ENCODE measurements at regions not wholly inside any gene's neighbourhood (a gene's known extent, or its start where the extent isn't known, plus 50 kb on each side); places are given as distances from the start of the nearest gene placed in this dataset.
"Not testable (repeated sequence)": the region's sequence is repeated elsewhere in the genome, so short reads cannot be mapped to it uniquely, and the experiment has no call there.

- H3K4me3 Mint-ChIP-seq; H3K36me3 Mint-ChIP-seq; DNase-seq (ENCODE audit: low spot score in 2 of 2); ATAC-seq (ENCODE audit: low read depth); H3K9me3 Mint-ChIP-seq; H3K27me3 Mint-ChIP-seq: not testable (repeated sequence)
- H3K4me1 Mint-ChIP-seq, result peaks cover 34% of the 10 kb centered on the region
- H3K27ac Mint-ChIP-seq, result peak overlapping the region; percentile 64
Observed at GRCh38 chr20:30287459-30287858, 970.0 kb upstream of the DEFB115 start.

DNA sequence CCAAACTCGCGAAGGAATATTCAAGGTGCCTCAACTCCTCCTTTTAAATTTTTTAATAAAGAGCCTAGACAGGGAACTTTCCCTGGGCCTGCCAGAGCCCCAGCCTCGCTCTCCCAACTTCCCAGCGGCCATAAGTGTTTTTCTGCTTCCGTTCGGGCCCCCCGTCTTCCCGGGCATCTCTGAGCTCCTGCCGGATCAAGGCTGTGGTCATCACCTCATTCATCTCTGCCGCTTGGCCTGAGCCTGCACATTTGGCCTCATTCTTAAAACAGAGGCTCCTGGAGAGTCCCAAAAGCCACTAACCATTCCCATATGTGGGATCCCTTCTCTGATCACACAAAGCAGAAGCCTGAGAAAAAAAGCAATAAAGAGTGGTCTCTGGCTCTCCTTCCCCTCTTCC, 969.1 kb upstream of the DEFB115 start:
- H3K27me3 Mint-ChIP-seq, result no peaks in the 10 kb centered on the region

DNA sequence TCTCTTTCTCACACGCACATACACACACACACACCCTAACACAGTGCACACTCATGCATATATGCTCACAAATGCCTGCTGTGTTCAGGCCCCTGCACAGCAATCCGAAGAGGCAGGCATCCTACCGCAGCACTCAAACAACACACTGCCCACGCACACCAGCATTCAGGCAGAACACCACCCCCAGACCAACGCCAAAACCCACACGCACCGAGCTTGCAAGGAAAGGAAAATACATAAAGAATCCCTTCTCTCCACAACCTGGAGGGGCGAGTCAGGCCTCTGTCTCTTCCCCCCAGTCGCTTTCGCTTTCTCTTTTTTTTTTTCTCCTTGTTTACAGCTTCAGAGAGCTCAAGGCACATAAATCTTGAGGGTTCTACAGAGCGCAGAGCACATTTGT, 968.4 kb upstream of the DEFB115 start:
- not testable (repeated sequence) for DNase-seq (ENCODE audit: low spot score in 2 of 2); ATAC-seq (ENCODE audit: low read depth); H3K27me3 Mint-ChIP-seq; H3K9me3 Mint-ChIP-seq; H3K36me3 Mint-ChIP-seq
- peaks cover 24% of the 10 kb centered on the region for H3K4me1 Mint-ChIP-seq
- H3K4me3 Mint-ChIP-seq, result peak overlapping the region; percentile 90
- peak overlapping the region; percentile 91 for H3K27ac Mint-ChIP-seq

More for the DNA sequence above, 969.1 kb upstream of the DEFB115 start:
- Mint-ChIP-seq H3K4me1 (peaks cover 27% of the 10 kb centered on the region), H3K27ac (peak overlapping the region; percentile 91), H3K9me3 (no peaks in the 10 kb centered on the region), H3K4me3 (no peak overlapping the region), H3K36me3 (peaks cover 2% of the 10 kb centered on the region)
- ATAC-seq (ENCODE audit: low read depth) (no peak), DNase-seq (ENCODE audit: low spot score in 2 of 2) (no peak)

DNA sequence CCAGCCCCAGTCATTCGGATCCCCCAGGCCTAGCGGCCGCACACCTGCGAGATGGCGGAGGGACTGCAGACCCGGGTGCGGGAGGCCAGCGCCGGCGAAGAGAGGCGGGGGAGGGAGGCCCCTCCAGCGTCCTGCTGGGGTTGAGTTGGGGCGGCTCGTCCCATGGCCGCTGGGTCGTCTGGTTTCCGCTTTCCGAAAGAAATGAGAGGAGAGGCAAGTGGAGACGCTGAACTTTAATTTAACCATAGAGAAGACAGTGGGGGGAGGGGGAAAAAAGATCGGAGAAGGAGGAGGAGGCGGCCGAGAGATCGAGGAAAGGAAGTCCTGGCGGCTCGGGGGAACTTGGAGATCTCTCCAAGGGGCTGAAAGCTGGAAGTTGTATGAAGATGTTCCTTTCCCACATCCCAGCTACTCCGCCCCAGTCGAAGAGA, 967.7 kb upstream of the DEFB115 start:
- peak in 1 of 2 donors; percentile 31 for DNase-seq (ENCODE audit: low spot score in 2 of 2)
- peak overlapping the region; percentile 90 for H3K4me3 Mint-ChIP-seq
- not testable (repeated sequence) for H3K9me3 Mint-ChIP-seq, H3K27me3 Mint-ChIP-seq, H3K36me3 Mint-ChIP-seq
- peaks cover 22% of the 10 kb centered on the region for H3K4me1 Mint-ChIP-seq
- ATAC-seq (ENCODE audit: low read depth), result peak; percentile 17
- H3K27ac Mint-ChIP-seq, result peak overlapping the region; percentile 91

- H3K36me3 Mint-ChIP-seq, H3K9me3 Mint-ChIP-seq, H3K27me3 Mint-ChIP-seq: not testable (repeated sequence)
- ATAC-seq (ENCODE audit: low read depth) (peak; percentile 77), DNase-seq (ENCODE audit: low spot score in 2 of 2) (peak in 1 of 2 donors; percentile 18)
- Mint-ChIP-seq H3K4me1 (peaks cover 22% of the 10 kb centered on the region), H3K4me3 (peak overlapping the region; percentile 90), H3K27ac (peak overlapping the region; percentile 91)
Observed at GRCh38 chr20:30290361-30291063, 967.0 kb upstream of the DEFB115 start.

DNA sequence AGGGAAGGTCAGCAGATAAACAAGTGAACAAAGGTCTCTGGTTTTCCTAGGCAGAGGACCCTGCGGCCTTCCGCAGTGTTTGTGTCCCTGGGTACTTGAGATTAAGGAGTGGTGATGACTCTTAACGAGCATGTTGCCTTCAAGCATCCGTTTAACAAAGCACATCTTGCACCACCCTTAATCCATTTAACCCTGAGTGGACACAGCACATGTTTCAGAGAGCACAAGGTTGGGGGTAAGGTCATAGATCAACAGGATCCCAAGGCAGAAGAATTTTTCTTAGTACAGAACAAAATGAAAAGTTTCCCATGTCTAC, 966.4 kb upstream of the DEFB115 start:
- not testable (repeated sequence) for H3K36me3 Mint-ChIP-seq; H3K27me3 Mint-ChIP-seq; DNase-seq (ENCODE audit: low spot score in 2 of 2); ATAC-seq (ENCODE audit: low read depth); H3K9me3 Mint-ChIP-seq
- H3K4me3 Mint-ChIP-seq, result peak overlapping the region; percentile 84
- peaks cover 19% of the 10 kb centered on the region for H3K4me1 Mint-ChIP-seq
- peak overlapping the region; percentile 91 for H3K27ac Mint-ChIP-seq

DNA sequence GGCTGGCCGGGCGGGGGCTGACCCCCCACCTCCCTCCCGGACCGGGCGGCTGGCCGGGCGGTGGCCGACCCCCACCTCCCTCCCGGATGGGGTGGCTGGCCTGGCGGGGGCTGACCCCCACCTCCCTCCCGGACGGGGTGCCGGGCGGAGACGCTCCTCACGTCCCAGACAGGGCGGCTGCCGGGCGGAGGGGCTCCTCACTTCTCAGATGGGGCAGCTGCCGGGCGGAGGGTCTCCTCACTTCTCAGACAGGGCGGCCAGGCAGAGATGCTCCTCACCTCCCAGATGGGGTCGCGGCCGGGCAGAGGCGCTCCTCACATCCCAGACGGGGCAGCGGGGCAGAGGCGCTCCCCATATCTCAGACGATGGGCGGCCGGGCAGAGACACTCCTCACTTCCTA, 965.8 kb upstream of the DEFB115 start:
- DNase-seq (ENCODE audit: low spot score in 2 of 2); H3K36me3 Mint-ChIP-seq; ATAC-seq (ENCODE audit: low read depth); H3K9me3 Mint-ChIP-seq; H3K27ac Mint-ChIP-seq; H3K27me3 Mint-ChIP-seq: not testable (repeated sequence)
- peaks cover 19% of the 10 kb centered on the region for H3K4me1 Mint-ChIP-seq
- peak overlapping the region; percentile 18 for H3K4me3 Mint-ChIP-seq

- not testable (repeated sequence) for ATAC-seq (ENCODE audit: low read depth); DNase-seq (ENCODE audit: low spot score in 2 of 2); H3K27ac Mint-ChIP-seq; H3K36me3 Mint-ChIP-seq; H3K4me3 Mint-ChIP-seq; H3K4me1 Mint-ChIP-seq; H3K9me3 Mint-ChIP-seq
- peaks cover 20% of the 10 kb centered on the region for H3K27me3 Mint-ChIP-seq
Observed at GRCh38 chr20:30295396-30295795, 962.1 kb upstream of the DEFB115 start.

- not testable (repeated sequence) for H3K36me3 Mint-ChIP-seq; DNase-seq (ENCODE audit: low spot score in 2 of 2); H3K9me3 Mint-ChIP-seq; H3K4me1 Mint-ChIP-seq; H3K27ac Mint-ChIP-seq; ATAC-seq (ENCODE audit: low read depth); H3K4me3 Mint-ChIP-seq
- peaks cover 23% of the 10 kb centered on the region for H3K27me3 Mint-ChIP-seq
Observed at GRCh38 chr20:30295967-30296366, 961.5 kb upstream of the DEFB115 start.

- DNase-seq (ENCODE audit: low spot score in 2 of 2); H3K4me3 Mint-ChIP-seq; H3K36me3 Mint-ChIP-seq; H3K9me3 Mint-ChIP-seq; H3K27ac Mint-ChIP-seq; ATAC-seq (ENCODE audit: low read depth); H3K4me1 Mint-ChIP-seq: not testable (repeated sequence)
- H3K27me3 Mint-ChIP-seq, result peaks cover 25% of the 10 kb centered on the region
Observed at GRCh38 chr20:30297878-30298595, 959.4 kb upstream of the DEFB115 start.

DNA sequence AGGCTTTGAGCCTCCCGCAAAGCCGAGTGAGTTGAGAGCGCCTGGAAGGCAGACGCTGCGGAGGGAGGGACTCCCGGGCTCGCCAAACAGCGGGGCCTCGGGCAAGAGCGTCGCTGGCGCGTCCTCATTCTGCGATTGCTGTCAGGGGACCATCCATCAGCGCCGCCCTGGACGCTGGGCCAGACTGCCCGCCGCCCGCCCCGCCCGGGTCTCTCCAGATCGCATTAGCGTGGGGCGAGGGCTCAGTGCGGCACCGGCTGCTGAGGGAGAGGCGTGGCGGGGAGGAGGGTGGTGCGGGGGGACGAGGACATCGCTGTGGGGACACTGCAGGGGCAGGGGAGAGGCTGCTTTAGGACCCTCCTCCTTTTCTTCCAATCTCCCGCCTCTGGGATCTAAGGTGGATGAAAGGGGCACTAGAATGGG, 957.2 kb upstream of the DEFB115 start:
- H3K36me3 Mint-ChIP-seq; DNase-seq (ENCODE audit: low spot score in 2 of 2); H3K27ac Mint-ChIP-seq; H3K9me3 Mint-ChIP-seq; H3K4me1 Mint-ChIP-seq; ATAC-seq (ENCODE audit: low read depth): not testable (repeated sequence)
- Mint-ChIP-seq H3K27me3 (peaks cover 23% of the 10 kb centered on the region), H3K4me3 (peak overlapping the region; percentile 60)

GRCh38 chr20:30302786-30303185, 954.7 kb upstream of the DEFB115 start:
- not testable (repeated sequence) for DNase-seq (ENCODE audit: low spot score in 2 of 2); H3K36me3 Mint-ChIP-seq; H3K9me3 Mint-ChIP-seq; H3K27ac Mint-ChIP-seq; H3K4me3 Mint-ChIP-seq; H3K4me1 Mint-ChIP-seq; ATAC-seq (ENCODE audit: low read depth)
- peaks cover 18% of the 10 kb centered on the region for H3K27me3 Mint-ChIP-seq

- not testable (repeated sequence) for ATAC-seq (ENCODE audit: low read depth); H3K27ac Mint-ChIP-seq; H3K36me3 Mint-ChIP-seq; H3K9me3 Mint-ChIP-seq; DNase-seq (ENCODE audit: low spot score in 2 of 2); H3K4me1 Mint-ChIP-seq; H3K4me3 Mint-ChIP-seq
- H3K27me3 Mint-ChIP-seq, result peaks cover 13% of the 10 kb centered on the region
Observed at GRCh38 chr20:30309938-30310337, 947.5 kb upstream of the DEFB115 start.

GRCh38 chr20:30310385-30310784, 947.1 kb upstream of the DEFB115 start:
- not testable (repeated sequence) for H3K36me3 Mint-ChIP-seq; DNase-seq (ENCODE audit: low spot score in 2 of 2); H3K4me3 Mint-ChIP-seq; ATAC-seq (ENCODE audit: low read depth); H3K9me3 Mint-ChIP-seq; H3K27ac Mint-ChIP-seq; H3K4me1 Mint-ChIP-seq
- H3K27me3 Mint-ChIP-seq, result peaks cover 13% of the 10 kb centered on the region
